H1 (cell line): ENCODE measurements at regions not wholly inside any gene's neighbourhood (a gene's known extent, or its start where the extent isn't known, plus 50 kb on each side); places are given as distances from the start of the nearest gene placed in this dataset.

ENCODE experiments used
- CTCF ChIA-PET: fragments of 300-600 bp; sonication (Branson Sonifier 250); formaldehyde crosslinking; loops from one replicate; lab custom pipeline; 2021; ENCODE audit not compliant: partially characterized antibody; lab: Charles Lee
- POLR2A ChIA-PET: fragments of 300-600 bp; sonication (Branson Sonifier 250); formaldehyde crosslinking; loops from one replicate; lab custom pipeline; 2021; ENCODE audit warnings: inconsistent platforms; ENCODE audit not compliant: partially characterized antibody; lab: Charles Lee
- DNase-seq, 2 experiments: peaks; one replicate each; pipeline versions ENCODE4 v3.0.0 to v3.0.0-alpha.2; 2010 to 2022; ENCODE audit warnings: low spot score in 2 of 2, low read depth in 1 of 2, mixed read lengths in 1 of 2
- FAIRE-seq: peaks from 2 replicates; lab custom pipeline; 2011; peaks lifted over from hg19 to GRCh38; lab: Jason Lieb, UNC
- H2AFZ ChIP-seq: 2 replicates; pipeline ENCODE4 v1.8.1; 2012; ENCODE audit warnings: low read length, inconsistent platforms
- H2AK5ac ChIP-seq: 2 replicates; pipeline ENCODE4 v1.6.1; 2013; ENCODE audit warnings: low read depth, low read length
- H2BK120ac ChIP-seq: replicated peaks from 2 replicates; pipeline ENCODE3; 2013; ENCODE audit warnings: low read depth, low read length, inconsistent platforms
- H2BK12ac ChIP-seq: 2 replicates; pipeline ENCODE4 v1.6.1; 2013; ENCODE audit warnings: low read depth, low read length
- H2BK15ac ChIP-seq: 2 replicates; pipeline ENCODE4 v1.6.1; 2013; ENCODE audit warnings: low read length
- H2BK20ac ChIP-seq: 2 replicates; pipeline ENCODE4 v1.6.1; 2013; ENCODE audit warnings: low read length
- H2BK5ac ChIP-seq: 2 replicates; pipeline ENCODE4 v1.6.1; 2013; ENCODE audit warnings: low read depth, low read length
- H3K14ac ChIP-seq: 2 replicates; pipeline ENCODE4 v1.6.1; 2013; ENCODE audit warnings: inconsistent platforms; ENCODE audit not compliant: insufficient read length
- H3K18ac ChIP-seq: 2 replicates; pipeline ENCODE4 v1.6.1; 2013; ENCODE audit warnings: low read length; ENCODE audit errors: extremely low read depth
- H3K23ac ChIP-seq: 2 replicates; pipeline ENCODE4 v1.6.1; 2013; ENCODE audit warnings: inconsistent platforms; ENCODE audit not compliant: insufficient read length
- H3K23me2 ChIP-seq: 2 replicates; pipeline ENCODE4 v1.6.1; 2013; ENCODE audit warnings: low read depth, low read length
- H3K27ac ChIP-seq: 2 replicates; pipeline ENCODE4 v1.6.1; 2011; ENCODE audit warnings: low read depth, low read length, inconsistent platforms
- H3K27me3 ChIP-seq, 4 experiments: replicated peaks in 1 of 4; 1 replicate in 1 of 4; 2 replicates in 3 of 4; pipeline versions ENCODE4 v1.6.1 to v1.8.1; 2011 to 2013; ENCODE audit warnings: low read length in 3 of 4, mild to moderate bottlenecking in 3 of 4, inconsistent platforms in 2 of 4, mixed read lengths in 2 of 4, moderate library complexity in 1 of 4; ENCODE audit not compliant: control insufficient read depth in 3 of 4, insufficient read depth in 3 of 4; ENCODE audit errors: extremely low read depth in 1 of 4
- H3K36me3 ChIP-seq, 4 experiments: 2 replicates each; pipeline versions ENCODE4 v1.6.1 to v1.8.1; 2011 to 2013; ENCODE audit warnings: mild to moderate bottlenecking in 4 of 4, low read length in 3 of 4, moderate library complexity in 2 of 4, control low read depth in 1 of 4, inconsistent platforms in 1 of 4; ENCODE audit not compliant: insufficient read depth in 4 of 4, control insufficient read depth in 2 of 4
- H3K4ac ChIP-seq: replicated peaks from 2 replicates; pipeline ENCODE3; 2013; ENCODE audit warnings: low read length, low read depth, mixed read lengths, inconsistent platforms; ENCODE audit not compliant: insufficient read length
- H3K4me1 ChIP-seq, 4 experiments: replicated peaks in 1 of 4; 1 replicate in 1 of 4; 2 replicates in 3 of 4; pipeline versions ENCODE4 v1.6.1 to v1.8.1; 2011 to 2013; ENCODE audit warnings: low read length in 3 of 4, inconsistent platforms in 2 of 4, mixed read lengths in 1 of 4; ENCODE audit not compliant: insufficient read depth in 4 of 4, control insufficient read depth in 3 of 4
- H3K4me2 ChIP-seq, 2 experiments: 2 replicates each; pipeline versions ENCODE4 v1.6.1 to v1.8.1; 2011 to 2013; ENCODE audit warnings: low read depth in 2 of 2, low read length in 2 of 2, control low read depth in 1 of 2, inconsistent platforms in 1 of 2, mild to moderate bottlenecking in 1 of 2; ENCODE audit not compliant: insufficient read depth in 1 of 2
- H3K4me3 ChIP-seq, 4 experiments: fragments of 200-600, 300-600 bp in 1 of 4; sonication (generic), shearing (Covaris generic), sonication (Bioruptor Twin) in 1 of 4; 2 replicates each; pipeline versions ENCODE4 v1.5.1 to v1.8.1; 2011 to 2016; ENCODE audit warnings: low read length in 4 of 4, low read depth in 3 of 4, control low read depth in 2 of 4, inconsistent platforms in 2 of 4, mild to moderate bottlenecking in 2 of 4, mixed read lengths in 1 of 4, moderate library complexity in 1 of 4; ENCODE audit not compliant: insufficient read depth in 2 of 4; ENCODE audit errors: extremely low read depth in 1 of 4
- H3K56ac ChIP-seq: replicated peaks from 2 replicates; pipeline ENCODE3; 2013; ENCODE audit warnings: low read depth, mild to moderate bottlenecking, mixed read lengths, low read length, inconsistent platforms; ENCODE audit not compliant: insufficient read length
- H3K79me1 ChIP-seq: 2 replicates; pipeline ENCODE4 v1.6.1; 2013; ENCODE audit warnings: low read depth, low read length, control low read depth
- H3K79me2 ChIP-seq, 2 experiments: 2 replicates each; pipeline versions ENCODE4 v1.6.1 to v1.8.1; 2012 to 2013; ENCODE audit warnings: low read length in 2 of 2, mild to moderate bottlenecking in 2 of 2, inconsistent platforms in 1 of 2; ENCODE audit not compliant: insufficient read depth in 2 of 2, control insufficient read depth in 1 of 2
- H3K9ac ChIP-seq, 4 experiments: replicated peaks in 1 of 4; 1 replicate in 1 of 4; 2 replicates in 3 of 4; pipeline versions ENCODE4 v1.6.1 to v1.8.1; 2011 to 2013; ENCODE audit warnings: low read depth in 3 of 4, low read length in 3 of 4, control low read depth in 2 of 4, mild to moderate bottlenecking in 2 of 4, moderate library complexity in 2 of 4, inconsistent platforms in 1 of 4; ENCODE audit errors: extremely low read depth in 1 of 4
- H3K9me3 ChIP-seq, 2 experiments: 2 replicates each; pipeline versions ENCODE4 v1.6.1 to v1.8.1; 2012 to 2013; ENCODE audit warnings: mild to moderate bottlenecking in 2 of 2, moderate library complexity in 2 of 2, control low read depth in 1 of 2, inconsistent platforms in 1 of 2, low read depth in 1 of 2, low read length in 1 of 2, mixed read lengths in 1 of 2; ENCODE audit not compliant: insufficient read depth in 2 of 2
- H4K20me1 ChIP-seq, 2 experiments: replicated peaks in 1 of 2; 2 replicates each; pipeline versions ENCODE3 to v1.8.1; 2011 to 2013; ENCODE audit warnings: inconsistent platforms in 2 of 2, low read length in 2 of 2, mild to moderate bottlenecking in 1 of 2; ENCODE audit not compliant: insufficient read depth in 2 of 2, control insufficient read depth in 1 of 2
- H4K5ac ChIP-seq: 2 replicates; pipeline ENCODE4 v1.6.1; 2013; ENCODE audit warnings: low read length, low read depth, mixed read lengths, inconsistent platforms; ENCODE audit not compliant: insufficient read length
- H4K8ac ChIP-seq: 2 replicates; pipeline ENCODE4 v1.8.0; 2013; ENCODE audit warnings: mild to moderate bottlenecking, moderate library complexity, low read length, inconsistent platforms; ENCODE audit not compliant: insufficient read depth; ENCODE audit errors: extremely low read depth
- H4K91ac ChIP-seq: replicated peaks from 2 replicates; pipeline ENCODE3; 2013; ENCODE audit warnings: low read length, mixed read lengths, inconsistent platforms; ENCODE audit not compliant: insufficient read length
- CBX8 ChIP-seq: fragments of 300-800, 300-1000 bp; sonication (generic); IDR thresholded peaks from 2 replicates; pipeline ENCODE4 v1.7.1; 2016; ENCODE audit warnings: low read depth, low read length, borderline replicate concordance
- CEBPB ChIP-seq: IDR thresholded peaks from 2 replicates; pipeline ENCODE4 v1.6.1; 2012; ENCODE audit warnings: low read depth, low read length
- CHD1 ChIP-seq: IDR thresholded peaks from 2 replicates; pipeline ENCODE4 v1.6.1; 2012; ENCODE audit warnings: low read depth, low read length, improper control_type of control experiment
- HDAC2 ChIP-seq, 2 experiments: fragments of 300-600 bp in 1 of 2; sonication (generic) in 1 of 2; IDR thresholded peaks; 2 replicates each; pipeline ENCODE4 v1.6.1; 2011 to 2012; ENCODE audit warnings: low read depth in 2 of 2, low read length in 2 of 2, mild to moderate bottlenecking in 2 of 2, moderate library complexity in 2 of 2, borderline replicate concordance in 1 of 2, inconsistent platforms in 1 of 2
- MAFK ChIP-seq: IDR thresholded peaks from 2 replicates; pipeline ENCODE4 v1.6.1; 2012; ENCODE audit warnings: low read depth, mild to moderate bottlenecking, improper control_type of control experiment, low read length
- POU5F1 ChIP-seq: IDR thresholded peaks from 2 replicates; pipeline ENCODE4 v1.6.1; 2011; ENCODE audit warnings: low read depth, mild to moderate bottlenecking, low read length, moderate library complexity
- RNF2 ChIP-seq: fragments of 200-900, 300-1000 bp; sonication (generic); IDR thresholded peaks from 2 replicates; pipeline ENCODE4 v1.7.1; 2016; ENCODE audit warnings: borderline replicate concordance, low read depth, mild to moderate bottlenecking, antibody characterized with exemption, low read length; ENCODE audit not compliant: poor library complexity, severe bottlenecking; ENCODE audit errors: missing control alignments
- SP2 ChIP-seq: IDR thresholded peaks from 2 replicates; pipeline ENCODE4 v1.6.1; 2012; ENCODE audit warnings: mild to moderate bottlenecking, low read length, inconsistent platforms
- WGBS, 2 experiments: shearing (Covaris generic) in 1 of 2; methylation state at CpG; one replicate each; pipeline versions ENCODE4 v1.1.6 to v1.1.7; 2013 to 2015; ENCODE audit warnings: low lambda C conversion rate in 2 of 2, mixed read lengths in 2 of 2, inconsistent platforms in 1 of 2, low coverage in 1 of 2, missing lambda C conversion rate in 1 of 2; ENCODE audit not compliant: insufficient replicate concordance in 2 of 2, insufficient coverage in 1 of 2, insufficient read length in 1 of 2; ENCODE audit errors: extremely low coverage in 1 of 2, missing lambda C conversion rate in 1 of 2; 5-methylcytosine and 5-hydroxymethylcytosine counted together
- TF ChIP-seq, protein P1 (sequence below): IDR thresholded peaks from 2 replicates; pipeline ENCODE4 v1.6.1; 2012; ENCODE audit warnings: low read length, inconsistent platforms

DNA sequence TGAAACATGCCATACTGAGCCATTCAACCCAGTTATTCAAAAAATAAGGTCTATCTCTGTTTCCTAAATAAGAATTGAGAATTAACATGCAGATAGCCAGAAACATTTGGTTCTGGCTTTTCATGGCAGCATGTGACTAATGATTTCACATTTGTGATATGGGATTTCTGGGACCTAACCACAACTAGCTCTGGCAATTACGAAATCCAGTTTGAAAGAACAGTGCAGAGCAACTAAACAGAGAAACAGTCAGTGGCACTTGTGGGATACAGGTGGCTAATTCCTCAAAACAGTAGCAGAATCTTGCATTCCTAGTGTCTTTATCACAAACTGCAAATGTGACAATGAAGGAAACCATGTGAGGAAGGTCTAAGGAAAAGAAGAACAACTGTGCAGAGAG lies 637.8 kb upstream of the CHAC2 start:
- H4K20me1 ChIP-seq: no peaks in the 10 kb centered on the region
- no peak overlapping the region for H3K14ac ChIP-seq
- H3K9ac ChIP-seq: no peak overlapping the region
- H2BK12ac ChIP-seq: no peak overlapping the region
- H2BK20ac ChIP-seq: no peak overlapping the region
- no peak for FAIRE-seq
- H3K4me2 ChIP-seq: no peak overlapping the region
- H3K79me1 ChIP-seq: no peaks in the 10 kb centered on the region
- no peak overlapping the region for H3K18ac ChIP-seq
- no peak overlapping the region for H4K5ac ChIP-seq
- no peaks in the 10 kb centered on the region for H3K79me2 ChIP-seq
- H2AK5ac ChIP-seq: no peak overlapping the region
- 81% methylated on average over 1 of the region's 1 CpG; no CpG with 5 or more reads in 1 of the 2 experiments for WGBS, 2 experiments
- no peak overlapping the region for H3K4ac ChIP-seq
- no peak overlapping the region for H3K27ac ChIP-seq
- H2BK120ac ChIP-seq: no peak overlapping the region
- no peaks in the 10 kb centered on the region for H3K23me2 ChIP-seq
- no peak overlapping the region for H3K56ac ChIP-seq
- CTCF ChIA-PET: no interaction called here
- no peak overlapping the region for H3K4me3 ChIP-seq
- no peak overlapping the region for H4K8ac ChIP-seq
- no peaks in the 10 kb centered on the region for H3K36me3 ChIP-seq
- no peak for DNase-seq
- H2BK5ac ChIP-seq: no peak overlapping the region
- H2BK15ac ChIP-seq: no peak overlapping the region
- no peak for TF ChIP-seq CHD1
- no peak for TF ChIP-seq HDAC2 (IDR thresholded peaks at IDR 0.05; ENCODE audit: borderline replicate concordance in 1 of 2, low read depth in 2 of 2, low read length in 2 of 2)
- TF ChIP-seq RNF2: no peak
- TF ChIP-seq POU5F1: no peak
- no peak for TF ChIP-seq MAFK
- no peak for TF ChIP-seq CBX8
- no peak for TF ChIP-seq CEBPB
- TF ChIP-seq SP2: no peak
- TF ChIP-seq, protein P1, sequence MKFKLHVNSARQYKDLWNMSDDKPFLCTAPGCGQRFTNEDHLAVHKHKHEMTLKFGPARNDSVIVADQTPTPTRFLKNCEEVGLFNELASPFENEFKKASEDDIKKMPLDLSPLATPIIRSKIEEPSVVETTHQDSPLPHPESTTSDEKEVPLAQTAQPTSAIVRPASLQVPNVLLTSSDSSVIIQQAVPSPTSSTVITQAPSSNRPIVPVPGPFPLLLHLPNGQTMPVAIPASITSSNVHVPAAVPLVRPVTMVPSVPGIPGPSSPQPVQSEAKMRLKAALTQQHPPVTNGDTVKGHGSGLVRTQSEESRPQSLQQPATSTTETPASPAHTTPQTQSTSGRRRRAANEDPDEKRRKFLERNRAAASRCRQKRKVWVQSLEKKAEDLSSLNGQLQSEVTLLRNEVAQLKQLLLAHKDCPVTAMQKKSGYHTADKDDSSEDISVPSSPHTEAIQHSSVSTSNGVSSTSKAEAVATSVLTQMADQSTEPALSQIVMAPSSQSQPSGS: no peak
- TF ChIP-seq, all 59 proteins: peak for 0
- no peak overlapping the region for H3K23ac ChIP-seq
- H3K9me3 ChIP-seq: no peaks in the 10 kb centered on the region
- no peaks in the 10 kb centered on the region for H3K4me1 ChIP-seq
- H4K91ac ChIP-seq: no peak overlapping the region
- H2AFZ ChIP-seq: peak overlapping the region; percentile 93; the same call in 1 of the 2 replicates
- peaks cover 0 to 1% (median 0%) of the 10 kb centered on the region in 4 experiments; a peak in 1 of 7 replicates for H3K27me3 ChIP-seq
- POLR2A ChIA-PET: no interaction called here
